Spleen (tissue), 7 donors: ENCODE measurements at regions not wholly inside any gene's neighbourhood (a gene's known extent, or its start where the extent isn't known, plus 50 kb on each side); places are given as distances from the start of the nearest gene placed in this dataset.

Source experiments
- POLR2A ChIP-seq, 3 donors: fragments of 450-650 bp; IDR thresholded peaks; one replicate each; pipeline ENCODE4 v1.5.1; 2017; ENCODE audit warnings: antibody characterized with exemption in 3 of 3, mild to moderate bottlenecking in 1 of 3
- TF ChIP-seq, protein P1 (sequence below), 11 experiments: fragments of 200-600 bp in 7 of 11; fragments of 450-650 bp in 4 of 11; sonication (generic) in 4 of 11; IDR thresholded peaks in 8 of 11; conservative IDR thresholded peaks in 3 of 11; 1 replicate in 7 of 11; 2 replicates in 4 of 11; pipeline versions ENCODE4 v1.4.0 to v1.8.0; 2016 to 2021; ENCODE audit warnings: antibody characterized with exemption in 11 of 11, inconsistent platforms in 4 of 11, mild to moderate bottlenecking in 1 of 11
- donor health status: DM: no; HTN: no; CAD: no; lungs with moderate emphysema.
- donor health status: DM: no; HTN: no; CAD: no.
- donor health status: DM: no; HTN: no; CAD: no.

DNA sequence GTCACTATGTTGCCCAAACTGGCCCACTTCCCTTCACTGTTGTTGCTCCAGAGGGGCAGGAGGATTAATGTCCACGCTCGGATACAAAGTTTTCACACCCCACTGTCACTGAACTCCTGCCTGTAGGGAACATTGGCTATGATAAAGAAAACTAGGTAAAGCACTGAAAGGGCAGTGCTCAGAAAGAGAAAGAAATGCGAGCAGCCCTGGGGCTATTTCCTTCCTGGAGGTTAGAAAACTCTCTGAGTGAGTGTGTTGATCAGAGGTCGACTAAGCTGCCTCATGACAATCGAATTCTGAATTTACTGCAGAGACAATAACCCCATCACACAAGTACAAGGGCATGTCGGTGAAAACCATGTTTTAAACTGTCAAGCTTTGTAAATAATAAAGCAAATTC, 227.2 kb upstream of the PITRM1 start:
- TF ChIP-seq, protein P1, sequence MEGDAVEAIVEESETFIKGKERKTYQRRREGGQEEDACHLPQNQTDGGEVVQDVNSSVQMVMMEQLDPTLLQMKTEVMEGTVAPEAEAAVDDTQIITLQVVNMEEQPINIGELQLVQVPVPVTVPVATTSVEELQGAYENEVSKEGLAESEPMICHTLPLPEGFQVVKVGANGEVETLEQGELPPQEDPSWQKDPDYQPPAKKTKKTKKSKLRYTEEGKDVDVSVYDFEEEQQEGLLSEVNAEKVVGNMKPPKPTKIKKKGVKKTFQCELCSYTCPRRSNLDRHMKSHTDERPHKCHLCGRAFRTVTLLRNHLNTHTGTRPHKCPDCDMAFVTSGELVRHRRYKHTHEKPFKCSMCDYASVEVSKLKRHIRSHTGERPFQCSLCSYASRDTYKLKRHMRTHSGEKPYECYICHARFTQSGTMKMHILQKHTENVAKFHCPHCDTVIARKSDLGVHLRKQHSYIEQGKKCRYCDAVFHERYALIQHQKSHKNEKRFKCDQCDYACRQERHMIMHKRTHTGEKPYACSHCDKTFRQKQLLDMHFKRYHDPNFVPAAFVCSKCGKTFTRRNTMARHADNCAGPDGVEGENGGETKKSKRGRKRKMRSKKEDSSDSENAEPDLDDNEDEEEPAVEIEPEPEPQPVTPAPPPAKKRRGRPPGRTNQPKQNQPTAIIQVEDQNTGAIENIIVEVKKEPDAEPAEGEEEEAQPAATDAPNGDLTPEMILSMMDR (IDR thresholded peaks at IDR 0.05 in 8 of 11, conservative IDR thresholded peaks at IDR 0.05 in 3 of 11): no peak
- no peak for TF ChIP-seq POLR2A (IDR thresholded peaks at IDR 0.05)
